ENCODE measurements at regions not wholly inside any gene's neighbourhood (a gene's known extent, or its start where the extent isn't known, plus 50 kb on each side); places are given as distances from the start of the nearest gene placed in this dataset.

- H3K9me3 Mint-ChIP-seq = no peaks in the 10 kb centered on the region
- intact Hi-C loops (cut with micrococcal nuclease) = no loop called here
- no peak overlapping the region for H3K4me3 Mint-ChIP-seq
- DNase-seq (ENCODE audit: low spot score) = no peak
- no peaks in the 10 kb centered on the region for H3K4me1 Mint-ChIP-seq (ENCODE audit: low read depth)
- H3K27me3 Mint-ChIP-seq (ENCODE audit: insufficient read depth) = no peaks in the 10 kb centered on the region
- peaks cover 5% of the 10 kb centered on the region for H3K36me3 Mint-ChIP-seq (ENCODE audit: low read depth)
- H3K27ac Mint-ChIP-seq = no peak overlapping the region
Observed at GRCh38 chr12:124403273-124403672, 108.4 kb downstream of the RFLNA start.

DNA sequence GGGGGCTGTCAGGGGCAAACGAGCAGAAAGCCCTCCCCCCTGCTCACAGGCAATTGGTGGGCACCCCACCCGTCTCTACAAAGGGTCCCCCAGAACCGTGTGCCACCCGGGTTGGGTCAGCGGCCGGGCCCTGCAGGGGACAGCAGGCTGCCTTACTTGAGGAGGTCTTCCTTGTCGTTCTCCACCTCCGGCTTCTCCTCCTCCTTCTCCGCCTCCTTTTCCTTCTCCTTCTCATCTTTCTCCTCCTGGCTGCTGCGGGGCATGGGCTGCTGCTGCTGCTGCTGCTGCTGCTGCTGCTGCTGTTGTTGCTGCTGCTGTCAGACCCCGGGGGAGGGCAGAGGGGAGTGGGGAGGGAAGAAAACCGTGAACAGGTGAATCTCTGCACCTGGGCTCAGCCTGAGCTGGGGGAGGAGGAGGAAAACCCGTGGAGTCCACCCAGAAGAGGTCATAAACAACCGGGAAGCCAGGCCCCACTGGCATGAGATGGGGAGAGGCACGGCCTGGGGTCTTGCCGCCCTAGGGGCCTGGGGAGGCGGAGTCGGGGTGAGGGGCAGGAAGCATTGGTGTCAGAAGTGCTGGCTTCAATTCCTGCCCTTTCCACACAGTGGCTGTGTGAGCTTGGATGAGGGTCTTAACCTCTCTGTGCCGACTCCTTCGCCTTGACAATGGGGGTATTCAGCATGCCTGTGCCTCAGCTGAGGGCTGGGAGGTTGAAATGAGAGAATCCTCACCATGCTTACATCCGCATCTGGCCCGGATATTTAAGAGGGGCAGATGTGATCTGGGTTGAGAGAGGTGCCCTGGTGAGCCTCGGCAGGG lies 107.6 kb downstream of the RFLNA start:
- Mint-ChIP-seq H3K4me1 (ENCODE audit: low read depth) (no peaks in the 10 kb centered on the region), H3K4me3 (no peak overlapping the region), H3K27me3 (ENCODE audit: insufficient read depth) (no peaks in the 10 kb centered on the region), H3K36me3 (ENCODE audit: low read depth) (peaks cover 5% of the 10 kb centered on the region), H3K9me3 (no peaks in the 10 kb centered on the region), H3K27ac (no peak overlapping the region)
- intact Hi-C loops (cut with micrococcal nuclease) = no loop called here
- DNase-seq (ENCODE audit: low spot score) = no peak

GRCh38 chr12:124401704-124402221 lies 106.9 kb downstream of the RFLNA start:
- Mint-ChIP-seq H3K27me3 (ENCODE audit: insufficient read depth) (no peaks in the 10 kb centered on the region), H3K4me1 (ENCODE audit: low read depth) (no peaks in the 10 kb centered on the region), H3K36me3 (ENCODE audit: low read depth) (peaks cover 5% of the 10 kb centered on the region), H3K27ac (no peak overlapping the region), H3K4me3 (no peak overlapping the region), H3K9me3 (no peaks in the 10 kb centered on the region)
- DNase-seq (ENCODE audit: low spot score) = no peak
- intact Hi-C loops (cut with micrococcal nuclease) = no loop called here

GRCh38 chr12:124400124-124400523 lies 105.2 kb downstream of the RFLNA start:
- no peaks in the 10 kb centered on the region for H3K4me1 Mint-ChIP-seq (ENCODE audit: low read depth)
- H3K36me3 Mint-ChIP-seq (ENCODE audit: low read depth) = peaks cover 8% of the 10 kb centered on the region
- no peak overlapping the region for H3K27ac Mint-ChIP-seq
- H3K27me3 Mint-ChIP-seq (ENCODE audit: insufficient read depth) = no peaks in the 10 kb centered on the region
- H3K9me3 Mint-ChIP-seq = no peaks in the 10 kb centered on the region
- no peak for DNase-seq (ENCODE audit: low spot score)
- no peak overlapping the region for H3K4me3 Mint-ChIP-seq
- intact Hi-C loops (cut with micrococcal nuclease) = no loop called here

- Mint-ChIP-seq H3K9me3 (no peaks in the 10 kb centered on the region), H3K4me3 (no peak overlapping the region), H3K27me3 (ENCODE audit: insufficient read depth) (no peaks in the 10 kb centered on the region), H3K4me1 (ENCODE audit: low read depth) (no peaks in the 10 kb centered on the region), H3K36me3 (ENCODE audit: low read depth) (peaks cover 8% of the 10 kb centered on the region), H3K27ac (no peak overlapping the region)
- intact Hi-C loops (cut with micrococcal nuclease) = no loop called here
- no peak for DNase-seq (ENCODE audit: low spot score)
Observed at GRCh38 chr12:124399622-124400021, 104.7 kb downstream of the RFLNA start.

GRCh38 chr12:124398578-124399227 lies 103.8 kb downstream of the RFLNA start:
- intact Hi-C loops (cut with micrococcal nuclease) = no loop called here
- Mint-ChIP-seq H3K9me3 (no peaks in the 10 kb centered on the region), H3K4me3 (no peak overlapping the region), H3K4me1 (ENCODE audit: low read depth) (no peaks in the 10 kb centered on the region), H3K36me3 (ENCODE audit: low read depth) (peaks cover 8% of the 10 kb centered on the region), H3K27me3 (ENCODE audit: insufficient read depth) (no peaks in the 10 kb centered on the region), H3K27ac (no peak overlapping the region)
- DNase-seq (ENCODE audit: low spot score) = no peak

- DNase-seq (ENCODE audit: low spot score) = no peak
- no peaks in the 10 kb centered on the region for H3K9me3 Mint-ChIP-seq
- peaks cover 8% of the 10 kb centered on the region for H3K36me3 Mint-ChIP-seq (ENCODE audit: low read depth)
- H3K27ac Mint-ChIP-seq = no peak overlapping the region
- no peaks in the 10 kb centered on the region for H3K4me1 Mint-ChIP-seq (ENCODE audit: low read depth)
- H3K4me3 Mint-ChIP-seq = no peak overlapping the region
- no peaks in the 10 kb centered on the region for H3K27me3 Mint-ChIP-seq (ENCODE audit: insufficient read depth)
- intact Hi-C loops (cut with micrococcal nuclease) = no loop called here
Observed at GRCh38 chr12:124397807-124398577, 103.1 kb downstream of the RFLNA start.

DNA sequence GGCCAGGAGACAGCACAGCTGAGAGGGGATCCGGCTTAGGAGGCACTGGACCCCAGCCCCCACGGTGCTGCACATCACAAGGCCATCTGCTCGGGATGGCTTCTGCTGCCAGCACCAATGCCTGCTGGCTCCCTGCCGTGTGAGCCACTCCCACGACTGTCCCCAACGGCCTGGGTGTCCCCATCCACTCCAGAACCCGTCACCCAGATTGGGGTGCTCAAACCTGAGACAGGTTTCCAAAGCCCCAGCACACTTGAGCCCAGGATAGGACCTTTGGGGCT lies 102.4 kb downstream of the RFLNA start:
- no peak for DNase-seq (ENCODE audit: low spot score)
- no peaks in the 10 kb centered on the region for H3K9me3 Mint-ChIP-seq
- H3K27ac Mint-ChIP-seq = no peak overlapping the region
- no peak overlapping the region for H3K4me3 Mint-ChIP-seq
- H3K27me3 Mint-ChIP-seq (ENCODE audit: insufficient read depth) = no peaks in the 10 kb centered on the region
- H3K36me3 Mint-ChIP-seq (ENCODE audit: low read depth) = peaks cover 8% of the 10 kb centered on the region
- no peaks in the 10 kb centered on the region for H3K4me1 Mint-ChIP-seq (ENCODE audit: low read depth)
- intact Hi-C loops (cut with micrococcal nuclease) = no loop called here

- peaks cover 2% of the 10 kb centered on the region for H3K4me1 Mint-ChIP-seq (ENCODE audit: low read depth)
- no peaks in the 10 kb centered on the region for H3K9me3 Mint-ChIP-seq
- H3K27ac Mint-ChIP-seq = no peak overlapping the region
- H3K27me3 Mint-ChIP-seq (ENCODE audit: insufficient read depth) = no peaks in the 10 kb centered on the region
- intact Hi-C loops (cut with micrococcal nuclease) = no loop called here
- no peak overlapping the region for H3K4me3 Mint-ChIP-seq
- DNase-seq (ENCODE audit: low spot score) = no peak
- peaks cover 8% of the 10 kb centered on the region for H3K36me3 Mint-ChIP-seq (ENCODE audit: low read depth)
Observed at GRCh38 chr12:124396544-124397398, 101.9 kb downstream of the RFLNA start.

GRCh38 chr12:124395986-124396385 lies 101.1 kb downstream of the RFLNA start:
- peaks cover 10% of the 10 kb centered on the region for H3K36me3 Mint-ChIP-seq (ENCODE audit: low read depth)
- intact Hi-C loops (cut with micrococcal nuclease) = no loop called here
- no peaks in the 10 kb centered on the region for H3K9me3 Mint-ChIP-seq
- H3K27ac Mint-ChIP-seq = no peak overlapping the region
- DNase-seq (ENCODE audit: low spot score) = no peak
- H3K27me3 Mint-ChIP-seq (ENCODE audit: insufficient read depth) = peaks cover 1% of the 10 kb centered on the region
- no peak overlapping the region for H3K4me3 Mint-ChIP-seq
- peaks cover 10% of the 10 kb centered on the region for H3K4me1 Mint-ChIP-seq (ENCODE audit: low read depth)

DNA sequence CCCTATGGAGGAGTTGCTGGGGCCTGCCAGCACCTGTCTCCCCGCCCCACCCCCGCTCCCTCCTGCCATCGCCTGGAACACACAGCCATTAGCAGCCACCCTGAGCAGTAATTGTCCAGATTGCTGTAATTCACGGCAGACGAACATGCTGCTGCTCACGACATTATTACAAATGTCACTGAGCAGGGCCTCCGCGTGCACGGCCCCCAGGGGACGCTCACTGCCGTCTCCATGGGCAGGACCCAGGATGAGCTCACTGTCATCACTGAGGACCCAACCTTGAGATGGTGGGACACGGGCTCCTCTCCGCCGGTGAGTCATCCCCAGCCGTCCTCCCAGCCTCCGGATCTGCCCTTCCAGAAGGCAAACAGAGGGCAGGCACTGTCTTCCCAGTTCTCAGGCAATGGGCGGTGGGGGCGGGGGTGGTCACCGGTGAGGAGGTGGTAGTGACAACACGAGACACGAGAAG lies 100.4 kb downstream of the RFLNA start:
- H3K4me1 Mint-ChIP-seq (ENCODE audit: low read depth) = peaks cover 14% of the 10 kb centered on the region
- no peaks in the 10 kb centered on the region for H3K9me3 Mint-ChIP-seq
- no peak for DNase-seq (ENCODE audit: low spot score)
- no peak overlapping the region for H3K27ac Mint-ChIP-seq
- intact Hi-C loops (cut with micrococcal nuclease) = no loop called here
- H3K27me3 Mint-ChIP-seq (ENCODE audit: insufficient read depth) = peaks cover 1% of the 10 kb centered on the region
- H3K4me3 Mint-ChIP-seq = no peak overlapping the region
- peaks cover 10% of the 10 kb centered on the region for H3K36me3 Mint-ChIP-seq (ENCODE audit: low read depth)

DNA sequence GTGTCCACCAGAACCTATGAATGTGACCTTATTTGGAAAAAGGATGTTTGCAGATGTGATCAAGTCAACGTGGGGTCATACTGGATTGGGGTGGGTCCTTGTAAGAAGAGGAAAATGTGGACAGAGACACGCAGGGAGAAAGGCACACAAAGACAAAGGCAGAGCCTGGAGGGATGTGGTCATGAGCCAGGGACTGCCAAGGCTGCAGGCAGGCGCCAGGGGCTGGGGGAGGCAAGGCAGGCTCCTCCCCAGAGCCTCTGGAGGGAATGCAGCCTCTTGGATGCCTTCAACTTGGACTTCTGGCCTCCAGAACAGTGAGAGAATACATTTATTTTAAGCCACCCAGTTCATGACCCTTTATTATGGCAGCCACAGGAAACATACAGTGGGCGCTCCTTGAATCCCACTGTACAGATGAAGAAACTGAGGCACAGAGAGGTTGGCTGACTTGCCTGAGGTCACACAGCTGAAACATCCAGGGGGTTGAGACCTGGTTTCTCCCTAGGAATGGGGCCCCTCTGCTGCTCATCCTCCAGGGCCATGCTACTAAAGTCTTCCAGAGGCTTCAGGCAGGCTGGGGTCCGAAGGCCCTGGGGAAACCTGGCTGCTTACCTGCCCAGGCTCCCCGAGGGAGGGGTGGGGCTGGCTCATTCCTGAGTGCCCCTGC lies 99.7 kb downstream of the RFLNA start:
- Mint-ChIP-seq H3K27ac (no peak overlapping the region), H3K4me3 (no peak overlapping the region)
- intact Hi-C loops (cut with micrococcal nuclease) = loop anchor here (5.0 kb wide), 2 partner anchors 173 to 373 kb away; partner anchors contain the start of gene NCOR2

More for the DNA sequence above, 99.7 kb downstream of the RFLNA start:
- peaks cover 21% of the 10 kb centered on the region for H3K4me1 Mint-ChIP-seq (ENCODE audit: low read depth)
- H3K9me3 Mint-ChIP-seq = no peaks in the 10 kb centered on the region
- H3K27me3 Mint-ChIP-seq (ENCODE audit: insufficient read depth) = peaks cover 4% of the 10 kb centered on the region
- DNase-seq (ENCODE audit: low spot score) = no peak
- peaks cover 8% of the 10 kb centered on the region for H3K36me3 Mint-ChIP-seq (ENCODE audit: low read depth)
